B cell (primary cell): ENCODE measurements at regions not wholly inside any gene's neighbourhood (a gene's known extent, or its start where the extent isn't known, plus 50 kb on each side); places are given as distances from the start of the nearest gene placed in this dataset.

ENCODE experiments used
- ATAC-seq: fragments of 200-7000 bp; cut with Tn5 transposase; one replicate; pipeline ENCODE4 v1.10.0; 2021; ENCODE audit warnings: low read depth, mild to moderate bottlenecking, moderate number of reproducible peaks, moderate library complexity
- CTCF ChIA-PET: fragments of 350-600 bp; sonication (Branson Sonifier 250); formaldehyde crosslinking; loops from one replicate; lab custom pipeline; 2021; ENCODE audit warnings: antibody characterized with exemption, inconsistent platforms; lab: Charles Lee
- POLR2A ChIA-PET: fragments of 350-600 bp; sonication (Branson Sonifier 250); formaldehyde crosslinking; loops from one replicate; lab custom pipeline; 2021; ENCODE audit warnings: antibody characterized with exemption; lab: Charles Lee
- DNase-seq: peaks from one replicate; pipeline ENCODE4 v3.0.0; 2013
- H2AFZ ChIP-seq: 2 replicates; pipeline ENCODE4 v1.6.1; 2012; ENCODE audit warnings: mild to moderate bottlenecking, low read depth, low read length; ENCODE audit not compliant: insufficient read depth, poor library complexity, severe bottlenecking
- H3K27ac ChIP-seq, 2 donors: 1 replicate in 1 of 2; 2 replicates in 1 of 2; pipeline ENCODE4 v1.5.1; 2012 to 2013; ENCODE audit warnings: low read length in 2 of 2, mild to moderate bottlenecking in 2 of 2, moderate library complexity in 1 of 2
- H3K27me3 ChIP-seq, 4 experiments: fragments of 200-600 bp in 1 of 4; sonication (generic) in 1 of 4; replicated peaks in 1 of 4; 1 replicate in 2 of 4; 2 replicates in 2 of 4; pipeline versions ENCODE4 v1.6.1 to v1.7.0; 2013 to 2016; ENCODE audit warnings: low read length in 3 of 4, mild to moderate bottlenecking in 2 of 4, mixed read lengths in 1 of 4, moderate library complexity in 1 of 4; ENCODE audit not compliant: insufficient read depth in 4 of 4, control insufficient read depth in 3 of 4; ENCODE audit errors: control extremely low read depth in 1 of 4
- H3K36me3 ChIP-seq, 2 experiments: replicated peaks in 1 of 2; 1 replicate in 1 of 2; 2 replicates in 1 of 2; pipeline versions ENCODE4 v1.6.1 to v1.7.1; 2013; ENCODE audit warnings: low read length in 1 of 2; ENCODE audit not compliant: insufficient read depth in 2 of 2, control insufficient read depth in 1 of 2; ENCODE audit errors: control extremely low read depth in 1 of 2, extremely low read depth in 1 of 2
- H3K4me1 ChIP-seq, 2 donors: fragments of 200-600 bp in 1 of 2; sonication (generic) in 1 of 2; 1 replicate in 1 of 2; 2 replicates in 1 of 2; pipeline versions ENCODE4 v1.5.1 to v1.6.1; 2013 to 2017; ENCODE audit warnings: low read length in 2 of 2; ENCODE audit not compliant: control insufficient read depth in 2 of 2, insufficient read depth in 2 of 2
- H3K4me2 ChIP-seq: replicated peaks from 2 replicates; pipeline ENCODE3; 2012; ENCODE audit warnings: mild to moderate bottlenecking, low read depth, low read length; ENCODE audit not compliant: poor library complexity, severe bottlenecking
- H3K4me3 ChIP-seq, 5 experiments: fragments of 200-600 bp in 1 of 5; sonication (generic) in 1 of 5; 1 replicate in 3 of 5; 2 replicates in 2 of 5; pipeline versions ENCODE4 v1.5.1 to v1.7.0; 2011 to 2016; ENCODE audit warnings: low read length in 4 of 5, mild to moderate bottlenecking in 4 of 5, low read depth in 2 of 5, control low read depth in 1 of 5, moderate library complexity in 1 of 5; ENCODE audit not compliant: insufficient read depth in 1 of 5; ENCODE audit errors: control extremely low read depth in 1 of 5, extremely low read depth in 1 of 5
- H3K79me2 ChIP-seq: fragments of 200-600 bp; sonication (generic); one replicate; pipeline ENCODE4 v1.6.0; 2016; ENCODE audit warnings: low read length; ENCODE audit not compliant: control insufficient read depth, insufficient read depth
- H3K9ac ChIP-seq: fragments of 200-600 bp; sonication (generic); 2 replicates; pipeline ENCODE4 v1.6.1; 2017; ENCODE audit warnings: mild to moderate bottlenecking, low read length, moderate library complexity
- H3K9me3 ChIP-seq, 3 donors: one replicate each; pipeline versions ENCODE4 v1.6.1 to v1.7.1; 2013; ENCODE audit warnings: low read length in 2 of 3; ENCODE audit not compliant: control insufficient read depth in 2 of 3, insufficient read depth in 1 of 3; ENCODE audit errors: control extremely low read depth in 1 of 3
- H4K20me1 ChIP-seq: 2 replicates; pipeline ENCODE4 v1.6.0; 2012; ENCODE audit warnings: mild to moderate bottlenecking, low read length; ENCODE audit not compliant: insufficient read depth, control insufficient read depth, poor library complexity, severe bottlenecking
- H3K27ac Mint-ChIP-seq: one replicate; pipeline ENCODE4 v1.8.0; 2021; ENCODE audit warnings: mixed read lengths
- H3K27me3 Mint-ChIP-seq: one replicate; pipeline ENCODE4 v1.8.0; 2021; ENCODE audit warnings: mixed read lengths
- H3K4me1 Mint-ChIP-seq: one replicate; pipeline ENCODE4 v1.8.0; 2021; ENCODE audit warnings: mixed read lengths
- H3K4me3 Mint-ChIP-seq: one replicate; pipeline ENCODE4 v1.8.0; 2021; ENCODE audit warnings: mixed read lengths
- H3K9me3 Mint-ChIP-seq: one replicate; pipeline ENCODE4 v1.8.0; 2022; ENCODE audit warnings: mixed read lengths; ENCODE audit not compliant: insufficient read depth
- CTCF ChIP-seq: fragments of 200-600 bp; IDR thresholded peaks from one replicate; pipeline ENCODE4 v1.8.0; 2022; ENCODE audit warnings: antibody characterized with exemption, mild to moderate bottlenecking
- EZH2 ChIP-seq: IDR thresholded peaks from 2 replicates; pipeline ENCODE4 v1.6.1; 2012; ENCODE audit warnings: borderline replicate concordance, low read depth, mild to moderate bottlenecking, moderate library complexity, low read length; ENCODE audit not compliant: insufficient read depth, poor library complexity, severe bottlenecking
- WGBS: methylation state at CpG from one replicate; pipeline ENCODE4 v1.1.5; 2013; ENCODE audit warnings: missing lambda C conversion rate; ENCODE audit not compliant: insufficient coverage; 5-methylcytosine and 5-hydroxymethylcytosine counted together
- intact Hi-C: fragments of 100-400 bp; cut with micrococcal nuclease; formaldehyde crosslinking; loops from one replicate; pipeline ENCODE4 v1.10.0; 2022

- TF ChIP-seq EZH2 (no peak), CTCF (no peak)
- WGBS, result no CpG with 5 or more reads among the region's 2 CpGs
- ChIA-PET POLR2A (no interaction called here), CTCF (no interaction called here)
- no peaks in the 10 kb centered on the region for H3K27me3 Mint-ChIP-seq
- no peak overlapping the region for H3K4me2 ChIP-seq
- no peak overlapping the region for H2AFZ ChIP-seq
- no peaks in the 10 kb centered on the region for H3K79me2 ChIP-seq
- no peak overlapping the region for H3K27ac Mint-ChIP-seq
- H3K9me3 Mint-ChIP-seq, result no peaks in the 10 kb centered on the region
- intact Hi-C loops, result no loop called here
- no peak overlapping the region for H3K27ac ChIP-seq
- DNase-seq (no peak), ATAC-seq (no peak)
- no peaks in the 10 kb centered on the region for H3K36me3 ChIP-seq
- no peaks in the 10 kb centered on the region for H3K27me3 ChIP-seq
- no peak overlapping the region for H3K4me3 ChIP-seq
- no peak overlapping the region for H3K9ac ChIP-seq
- H3K4me1 Mint-ChIP-seq, result no peaks in the 10 kb centered on the region
- peaks cover 0 to 4% (median 0%) of the 10 kb centered on the region in 3 donors for H3K9me3 ChIP-seq
- H3K4me1 ChIP-seq, result no peaks in the 10 kb centered on the region
- no peaks in the 10 kb centered on the region for H4K20me1 ChIP-seq
- H3K4me3 Mint-ChIP-seq, result no peak overlapping the region
Measured at GRCh38 chr7:15795393-15795792, 108.9 kb upstream of the MEOX2 start.

GRCh38 chr7:15794801-15795200 lies 108.3 kb upstream of the MEOX2 start:
- Histone ChIP-seq H4K20me1 (no peaks in the 10 kb centered on the region), H3K9me3 (peaks cover 0 to 4% (median 0%) of the 10 kb centered on the region in 3 donors), H3K27ac (no peak overlapping the region), H3K4me3 (no peak overlapping the region), H2AFZ (no peak overlapping the region), H3K4me1 (no peaks in the 10 kb centered on the region), H3K27me3 (no peaks in the 10 kb centered on the region), H3K79me2 (no peaks in the 10 kb centered on the region), H3K36me3 (no peaks in the 10 kb centered on the region), H3K9ac (no peak overlapping the region), H3K4me2 (no peak overlapping the region)
- POLR2A ChIA-PET, result no interaction called here
- CTCF ChIA-PET, result no interaction called here
- DNase-seq, result no peak
- H3K27me3 Mint-ChIP-seq, result no peaks in the 10 kb centered on the region
- H3K4me3 Mint-ChIP-seq, result no peak overlapping the region
- no peak for ATAC-seq
- H3K9me3 Mint-ChIP-seq, result no peaks in the 10 kb centered on the region
- intact Hi-C loops, result no loop called here
- no peaks in the 10 kb centered on the region for H3K4me1 Mint-ChIP-seq
- no peak overlapping the region for H3K27ac Mint-ChIP-seq
- no peak for TF ChIP-seq CTCF
- TF ChIP-seq EZH2, result no peak
